Fibroblast of pulmonary artery (primary cell): ENCODE measurements at regions not wholly inside any gene's neighbourhood (a gene's known extent, or its start where the extent isn't known, plus 50 kb on each side); places are given as distances from the start of the nearest gene placed in this dataset.
A peak's percentile ranks its signal among the peaks of the same experiment; 100 is the strongest.

ENCODE experiments used
- DNase-seq: peaks from one replicate; pipeline ENCODE4 v3.0.0-alpha.2; 2010; ENCODE audit warnings: low read depth
- H3K4me3 ChIP-seq: replicated peaks from 2 replicates; pipeline ENCODE4 v1.5.1; 2011; ENCODE audit warnings: low read depth, mild to moderate bottlenecking, control low read depth, low read length, moderate library complexity
- CTCF ChIP-seq: IDR thresholded peaks from 2 replicates; pipeline ENCODE4 v1.5.1; 2011; ENCODE audit warnings: mild to moderate bottlenecking, control low read depth, low read length, inconsistent platforms; ENCODE audit errors: missing control alignments

GRCh38 chr1:98157524-98158313 is 236.9 kb upstream of the DPYD start:
- TF ChIP-seq CTCF = no peak
- DNase-seq = peak; percentile 40
- no peak overlapping the region for H3K4me3 ChIP-seq

- no peak overlapping the region for H3K4me3 ChIP-seq
- TF ChIP-seq CTCF = no peak
- no peak for DNase-seq
Measured at GRCh38 chr1:98147280-98147679, 226.4 kb upstream of the DPYD start.

- DNase-seq = no peak
- H3K4me3 ChIP-seq = no peak overlapping the region
- TF ChIP-seq CTCF = no peak
Measured at GRCh38 chr1:98145655-98146054, 224.8 kb upstream of the DPYD start.

- DNase-seq = no peak
- no peak overlapping the region for H3K4me3 ChIP-seq
- TF ChIP-seq CTCF = no peak
Measured at GRCh38 chr1:98143403-98143802, 222.6 kb upstream of the DPYD start.

- DNase-seq = no peak
- no peak for TF ChIP-seq CTCF
- no peak overlapping the region for H3K4me3 ChIP-seq
Measured at GRCh38 chr1:98133131-98133530, 212.3 kb upstream of the DPYD start.

- DNase-seq = no peak
- H3K4me3 ChIP-seq = no peak overlapping the region
- TF ChIP-seq CTCF = no peak
Measured at GRCh38 chr1:98130408-98130807, 209.6 kb upstream of the DPYD start.

- DNase-seq = no peak
- no peak for TF ChIP-seq CTCF
- no peak overlapping the region for H3K4me3 ChIP-seq
Measured at GRCh38 chr1:98129491-98129890, 208.7 kb upstream of the DPYD start.
